Muscle of leg (tissue), 3 donors: ENCODE measurements at regions not wholly inside any gene's neighbourhood (a gene's known extent, or its start where the extent isn't known, plus 50 kb on each side); places are given as distances from the start of the nearest gene placed in this dataset.

Source experiments
- DNase-seq: peaks from one replicate; pipeline ENCODE4 v3.0.0; 2013
- H3K27ac ChIP-seq: one replicate; pipeline ENCODE4 v1.5.1; 2013; ENCODE audit warnings: mild to moderate bottlenecking, low read length, control low read depth
- H3K27me3 ChIP-seq: one replicate; pipeline ENCODE4 v1.6.1; 2013; ENCODE audit warnings: low read length; ENCODE audit not compliant: control insufficient read depth, insufficient read depth
- H3K36me3 ChIP-seq: one replicate; pipeline ENCODE4 v1.6.1; 2013; ENCODE audit warnings: low read length; ENCODE audit not compliant: control insufficient read depth, insufficient read depth
- H3K4me1 ChIP-seq: one replicate; pipeline ENCODE4 v1.6.1; 2013; ENCODE audit warnings: low read length; ENCODE audit not compliant: control insufficient read depth, insufficient read depth
- H3K4me3 ChIP-seq: one replicate; pipeline ENCODE4 v1.5.1; 2013; ENCODE audit warnings: low read length, control low read depth
- H3K9me3 ChIP-seq: replicated peaks from 2 replicates; pipeline ENCODE4 v1.6.1; 2013; ENCODE audit warnings: low read depth, low read length; ENCODE audit not compliant: control insufficient read depth
- WGBS: methylation state at CpG from one replicate; pipeline ENCODE4 v1.1.5; 2013; ENCODE audit warnings: missing lambda C conversion rate; ENCODE audit not compliant: insufficient coverage; 5-methylcytosine and 5-hydroxymethylcytosine counted together

GRCh38 chr18:34598120-34598635 is 111.9 kb upstream of the DTNA start:
- Histone ChIP-seq H3K9me3 (no peaks in the 10 kb centered on the region), H3K27me3 (no peaks in the 10 kb centered on the region), H3K27ac (no peak overlapping the region), H3K36me3 (no peaks in the 10 kb centered on the region), H3K4me3 (no peak overlapping the region), H3K4me1 (peaks cover 5% of the 10 kb centered on the region)
- WGBS, result 57% methylated on average over 2 of the region's 4 CpGs
- DNase-seq, result no peak

- Histone ChIP-seq H3K27me3 (no peaks in the 10 kb centered on the region), H3K4me1 (peaks cover 5% of the 10 kb centered on the region), H3K4me3 (no peak overlapping the region), H3K9me3 (no peaks in the 10 kb centered on the region), H3K27ac (no peak overlapping the region), H3K36me3 (no peaks in the 10 kb centered on the region)
- no peak for DNase-seq
Measured at GRCh38 chr18:34600158-34600557, 109.9 kb upstream of the DTNA start.

- WGBS, result 100% methylated on average over 1 of the region's 2 CpGs
- Histone ChIP-seq H3K9me3 (no peaks in the 10 kb centered on the region), H3K4me3 (no peak overlapping the region), H3K4me1 (peaks cover 5% of the 10 kb centered on the region), H3K27ac (no peak overlapping the region), H3K36me3 (no peaks in the 10 kb centered on the region), H3K27me3 (no peaks in the 10 kb centered on the region)
- no peak for DNase-seq
Measured at GRCh38 chr18:34600874-34601656, 109.0 kb upstream of the DTNA start.

- Histone ChIP-seq H3K36me3 (no peaks in the 10 kb centered on the region), H3K9me3 (no peaks in the 10 kb centered on the region), H3K4me3 (no peak overlapping the region), H3K27ac (no peak overlapping the region), H3K4me1 (peaks cover 7% of the 10 kb centered on the region), H3K27me3 (no peaks in the 10 kb centered on the region)
- no peak for DNase-seq
- 44% methylated on average over 1 of the region's 2 CpGs for WGBS
Measured at GRCh38 chr18:34604591-34604990, 105.5 kb upstream of the DTNA start.

DNA sequence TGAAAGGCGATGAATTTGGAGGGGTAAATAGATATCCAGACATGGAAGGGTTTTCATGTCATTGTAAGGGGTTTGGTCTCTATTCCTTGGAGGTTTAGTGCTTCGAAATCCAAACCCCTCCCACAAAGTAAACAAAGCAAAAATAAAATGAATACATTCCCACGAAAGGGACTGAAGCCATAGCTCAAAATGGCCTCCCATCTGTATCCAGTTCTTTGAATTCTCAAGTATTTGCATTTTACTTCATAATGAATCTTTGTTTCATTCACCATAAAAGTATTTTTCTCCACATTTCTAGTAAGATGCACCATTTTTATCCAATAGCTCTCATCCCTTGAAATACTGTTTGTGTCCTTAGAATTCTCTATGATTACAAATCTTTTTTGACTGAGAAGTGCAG is 103.2 kb upstream of the DTNA start:
- Histone ChIP-seq H3K4me3 (no peak overlapping the region), H3K27ac (no peak overlapping the region), H3K9me3 (no peaks in the 10 kb centered on the region), H3K4me1 (peaks cover 2% of the 10 kb centered on the region), H3K36me3 (no peaks in the 10 kb centered on the region), H3K27me3 (no peaks in the 10 kb centered on the region)
- WGBS, result no CpG with 5 or more reads among the region's 3 CpGs
- no peak for DNase-seq

- Histone ChIP-seq H3K9me3 (no peaks in the 10 kb centered on the region), H3K4me3 (no peak overlapping the region), H3K27me3 (no peaks in the 10 kb centered on the region), H3K4me1 (peaks cover 2% of the 10 kb centered on the region), H3K27ac (no peak overlapping the region), H3K36me3 (no peaks in the 10 kb centered on the region)
- WGBS, result no CpG with 5 or more reads among the region's 2 CpGs
- DNase-seq, result no peak
Measured at GRCh38 chr18:34608064-34608463, 102.0 kb upstream of the DTNA start.

GRCh38 chr18:34609986-34610648 is 100.0 kb upstream of the DTNA start:
- no CpG with 5 or more reads among the region's 4 CpGs for WGBS
- Histone ChIP-seq H3K4me1 (peaks cover 2% of the 10 kb centered on the region), H3K4me3 (no peak overlapping the region), H3K36me3 (no peaks in the 10 kb centered on the region), H3K27ac (no peak overlapping the region), H3K9me3 (no peaks in the 10 kb centered on the region), H3K27me3 (no peaks in the 10 kb centered on the region)
- DNase-seq, result no peak

GRCh38 chr18:34611904-34612303 is 98.2 kb upstream of the DTNA start:
- peaks cover 2% of the 10 kb centered on the region for H3K4me1 ChIP-seq
- H3K4me3 ChIP-seq, result no peak overlapping the region
- H3K36me3 ChIP-seq, result no peaks in the 10 kb centered on the region
- no peak overlapping the region for H3K27ac ChIP-seq
- no peaks in the 10 kb centered on the region for H3K27me3 ChIP-seq
- peaks cover 2% of the 10 kb centered on the region for H3K9me3 ChIP-seq
- 89% methylated on average over 10 of the region's 10 CpGs for WGBS
- no peak for DNase-seq

DNA sequence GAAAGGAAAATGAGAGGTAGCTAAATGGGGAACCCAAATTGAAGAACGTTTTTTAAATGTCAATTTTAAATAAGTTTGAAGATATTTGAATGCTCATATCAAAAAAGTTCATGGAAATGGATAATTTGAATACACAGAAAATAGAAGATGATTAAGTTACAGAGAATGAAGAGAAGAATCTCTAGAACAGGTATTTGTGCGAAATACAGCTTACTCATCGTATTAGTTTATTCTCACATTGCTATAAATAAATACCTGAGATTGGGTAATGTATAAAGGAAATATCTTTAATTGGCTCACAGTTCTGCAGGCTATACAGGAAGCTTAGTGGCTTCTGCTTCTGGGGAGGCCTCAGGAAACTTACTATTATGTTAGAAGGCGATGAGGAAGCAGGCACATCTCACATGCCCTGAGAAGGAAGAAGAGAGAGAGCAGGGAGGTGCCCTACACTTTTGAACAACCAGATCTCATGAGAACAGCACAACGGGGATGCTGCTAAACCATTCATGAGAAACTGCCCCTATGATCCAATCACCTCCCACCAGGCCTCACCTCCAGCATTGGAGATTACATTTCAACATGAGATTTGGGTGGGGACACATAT is 89.7 kb upstream of the DTNA start:
- no peak overlapping the region for H3K4me3 ChIP-seq
- H3K27ac ChIP-seq, result no peak overlapping the region
- H3K36me3 ChIP-seq, result no peaks in the 10 kb centered on the region
- no peaks in the 10 kb centered on the region for H3K4me1 ChIP-seq
- DNase-seq, result no peak
- H3K9me3 ChIP-seq, result peaks cover 2% of the 10 kb centered on the region
- H3K27me3 ChIP-seq, result no peaks in the 10 kb centered on the region
- no CpG with 5 or more reads among the region's 5 CpGs for WGBS

- no peaks in the 10 kb centered on the region for H3K27me3 ChIP-seq
- 89% methylated on average over 1 of the region's 2 CpGs for WGBS
- no peaks in the 10 kb centered on the region for H3K36me3 ChIP-seq
- H3K4me1 ChIP-seq, result no peaks in the 10 kb centered on the region
- H3K27ac ChIP-seq, result no peak overlapping the region
- no peak overlapping the region for H3K4me3 ChIP-seq
- no peaks in the 10 kb centered on the region for H3K9me3 ChIP-seq
- DNase-seq, result no peak
Measured at GRCh38 chr18:34623557-34623956, 86.5 kb upstream of the DTNA start.
